ENCODE measurements at regions not wholly inside any gene's neighbourhood (a gene's known extent, or its start where the extent isn't known, plus 50 kb on each side); places are given as distances from the start of the nearest gene placed in this dataset.

GRCh38 chr5:88488130-88488529, 219.5 kb upstream of the TMEM161B start:
- Histone ChIP-seq H3K9me2 (ENCODE audit: low read depth, low read length) (no peaks in the 10 kb centered on the region), H3F3A (ENCODE audit: insufficient read depth, low read length) (no peaks in the 10 kb centered on the region), H2AFZ (ENCODE audit: low read length) (no peak overlapping the region), H3K9ac (ENCODE audit: low read length) (no peak overlapping the region), H3K27me3 (ENCODE audit: insufficient read depth, low read length) (no peaks in the 10 kb centered on the region), H3K4me2 (ENCODE audit: low read length) (no peak overlapping the region), H4K20me1 (ENCODE audit: insufficient read depth, low read length) (no peaks in the 10 kb centered on the region), H3K36me3 (ENCODE audit: insufficient read depth, low read length) (no peaks in the 10 kb centered on the region), H3K4me1 (ENCODE audit: insufficient read depth, low read length, severe bottlenecking) (no peaks in the 10 kb centered on the region), H3K27ac (ENCODE audit: low read depth, low read length, poor library complexity, severe bottlenecking) (no peak overlapping the region), H3K9me3 (ENCODE audit: low read length) (no peaks in the 10 kb centered on the region), H3K4me3 (ENCODE audit: low read depth, low read length, poor library complexity, severe bottlenecking) (no peak overlapping the region), H3K79me2 (ENCODE audit: insufficient read depth, low read length) (no peaks in the 10 kb centered on the region)
- TF ChIP-seq EZH2 (IDR thresholded peaks at IDR 0.05; ENCODE audit: borderline replicate concordance, low read length): no peak

- no peaks in the 10 kb centered on the region for H3K36me3 ChIP-seq (ENCODE audit: insufficient read depth, low read length)
- no peaks in the 10 kb centered on the region for H3K4me1 ChIP-seq (ENCODE audit: insufficient read depth, low read length, severe bottlenecking)
These were observed 218.4 kb upstream of the TMEM161B start for GRCh38 chr5:88487066-88487465.

GRCh38 chr5:88486431-88486830, 217.8 kb upstream of the TMEM161B start:
- no peaks in the 10 kb centered on the region for H3F3A ChIP-seq (ENCODE audit: insufficient read depth, low read length)
- no peak overlapping the region for H3K4me2 ChIP-seq (ENCODE audit: low read length)
- H2AFZ ChIP-seq (ENCODE audit: low read length): no peak overlapping the region
- H3K27ac ChIP-seq (ENCODE audit: low read depth, low read length, poor library complexity, severe bottlenecking): no peak overlapping the region
- H3K79me2 ChIP-seq (ENCODE audit: insufficient read depth, low read length): no peaks in the 10 kb centered on the region
- no peaks in the 10 kb centered on the region for H3K27me3 ChIP-seq (ENCODE audit: insufficient read depth, low read length)
- no peak overlapping the region for H3K4me3 ChIP-seq (ENCODE audit: low read depth, low read length, poor library complexity, severe bottlenecking)
- no peak for TF ChIP-seq CTCF (IDR thresholded peaks at IDR 0.05; ENCODE audit: low read length)
- TF ChIP-seq EZH2 (IDR thresholded peaks at IDR 0.05; ENCODE audit: borderline replicate concordance, low read length): no peak
- H3K36me3 ChIP-seq (ENCODE audit: insufficient read depth, low read length): no peaks in the 10 kb centered on the region
- no peaks in the 10 kb centered on the region for H4K20me1 ChIP-seq (ENCODE audit: insufficient read depth, low read length)
- H3K4me1 ChIP-seq (ENCODE audit: insufficient read depth, low read length, severe bottlenecking): no peaks in the 10 kb centered on the region
- H3K9me2 ChIP-seq (ENCODE audit: low read depth, low read length): no peaks in the 10 kb centered on the region
- no peak overlapping the region for H3K9ac ChIP-seq (ENCODE audit: low read length)
- no peaks in the 10 kb centered on the region for H3K9me3 ChIP-seq (ENCODE audit: low read length)

More at GRCh38 chr5:88487066-88487465, 218.4 kb upstream of the TMEM161B start:
- no peak overlapping the region for H2AFZ ChIP-seq (ENCODE audit: low read length)
- no peak for TF ChIP-seq CTCF (IDR thresholded peaks at IDR 0.05; ENCODE audit: low read length)
- no peak for TF ChIP-seq EZH2 (IDR thresholded peaks at IDR 0.05; ENCODE audit: borderline replicate concordance, low read length)
- H3K79me2 ChIP-seq (ENCODE audit: insufficient read depth, low read length): no peaks in the 10 kb centered on the region
- H3K4me3 ChIP-seq (ENCODE audit: low read depth, low read length, poor library complexity, severe bottlenecking): no peak overlapping the region
- H3K27ac ChIP-seq (ENCODE audit: low read depth, low read length, poor library complexity, severe bottlenecking): no peak overlapping the region
- H3K9me3 ChIP-seq (ENCODE audit: low read length): no peaks in the 10 kb centered on the region
- no peaks in the 10 kb centered on the region for H4K20me1 ChIP-seq (ENCODE audit: insufficient read depth, low read length)
- no peaks in the 10 kb centered on the region for H3F3A ChIP-seq (ENCODE audit: insufficient read depth, low read length)
- H3K9ac ChIP-seq (ENCODE audit: low read length): no peak overlapping the region
- no peaks in the 10 kb centered on the region for H3K9me2 ChIP-seq (ENCODE audit: low read depth, low read length)
- H3K27me3 ChIP-seq (ENCODE audit: insufficient read depth, low read length): no peaks in the 10 kb centered on the region
- H3K4me2 ChIP-seq (ENCODE audit: low read length): no peak overlapping the region

- Histone ChIP-seq H3K79me2 (ENCODE audit: insufficient read depth, low read length) (no peaks in the 10 kb centered on the region), H3K4me2 (ENCODE audit: low read length) (no peak overlapping the region), H3K9me3 (ENCODE audit: low read length) (no peaks in the 10 kb centered on the region), H3K4me3 (ENCODE audit: low read depth, low read length, poor library complexity, severe bottlenecking) (no peak overlapping the region), H3K36me3 (ENCODE audit: insufficient read depth, low read length) (no peaks in the 10 kb centered on the region), H3F3A (ENCODE audit: insufficient read depth, low read length) (no peaks in the 10 kb centered on the region), H4K20me1 (ENCODE audit: insufficient read depth, low read length) (no peaks in the 10 kb centered on the region), H2AFZ (ENCODE audit: low read length) (no peak overlapping the region), H3K4me1 (ENCODE audit: insufficient read depth, low read length, severe bottlenecking) (no peaks in the 10 kb centered on the region), H3K27ac (ENCODE audit: low read depth, low read length, poor library complexity, severe bottlenecking) (no peak overlapping the region), H3K9me2 (ENCODE audit: low read depth, low read length) (no peaks in the 10 kb centered on the region), H3K9ac (ENCODE audit: low read length) (no peak overlapping the region), H3K27me3 (ENCODE audit: insufficient read depth, low read length) (no peaks in the 10 kb centered on the region)
- TF ChIP-seq EZH2 (IDR thresholded peaks at IDR 0.05; ENCODE audit: borderline replicate concordance, low read length): no peak
- no peak for TF ChIP-seq CTCF (IDR thresholded peaks at IDR 0.05; ENCODE audit: low read length)
These were observed 216.9 kb upstream of the TMEM161B start for GRCh38 chr5:88485531-88485930.

Data from OCI-LY1 (cell line).